EL (cell line): ENCODE measurements at regions not wholly inside any gene's neighbourhood (a gene's known extent, or its start where the extent isn't known, plus 50 kb on each side); places are given as distances from the start of the nearest gene placed in this dataset.
"Not testable (repeated sequence)": the region's sequence is repeated elsewhere in the genome, so short reads cannot be mapped to it uniquely, and the experiment has no call there.

Source experiments
- DNase-seq: peaks from one replicate; pipeline ENCODE4 v3.0.0-alpha.2; 2016

- no peak for DNase-seq
Observed at GRCh38 chr9:90198956-90199355, 443.7 kb downstream of the DIRAS2 start.

GRCh38 chr9:90201766-90202165, 440.9 kb downstream of the DIRAS2 start:
- no peak for DNase-seq

DNA sequence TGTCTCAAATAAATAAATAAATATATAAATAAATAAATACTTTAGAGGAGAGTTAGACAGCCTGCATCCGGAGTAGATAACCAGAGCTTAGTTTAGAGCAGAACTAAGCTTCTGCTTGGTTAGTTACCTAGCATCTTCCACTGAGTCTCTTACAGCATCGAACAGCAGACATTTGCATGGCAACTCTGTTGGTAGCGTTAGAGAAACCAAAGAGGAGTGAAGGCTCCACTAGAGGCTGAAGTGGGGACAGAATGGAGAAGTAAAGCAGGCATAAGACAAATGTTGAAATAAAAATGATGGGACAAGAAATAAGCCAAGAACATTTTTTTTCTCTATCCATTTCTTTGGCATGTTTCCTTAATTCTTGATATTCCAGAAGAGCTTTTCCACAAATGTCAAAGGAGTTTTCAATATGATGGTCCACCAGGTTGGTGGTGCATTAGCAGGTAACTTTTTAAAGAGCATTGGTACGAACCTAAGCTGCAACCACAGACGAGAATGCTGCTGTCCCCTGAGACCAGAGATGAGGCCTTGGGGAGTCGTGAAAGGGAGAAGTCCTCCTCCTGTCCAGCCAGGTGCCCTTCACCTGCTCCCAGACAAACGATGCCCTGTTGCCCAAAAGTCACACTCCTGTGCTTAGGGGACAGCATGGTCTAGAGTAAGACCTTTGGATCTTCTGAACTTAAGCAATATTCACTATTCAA, 438.3 kb downstream of the DIRAS2 start:
- DNase-seq: no peak

DNA sequence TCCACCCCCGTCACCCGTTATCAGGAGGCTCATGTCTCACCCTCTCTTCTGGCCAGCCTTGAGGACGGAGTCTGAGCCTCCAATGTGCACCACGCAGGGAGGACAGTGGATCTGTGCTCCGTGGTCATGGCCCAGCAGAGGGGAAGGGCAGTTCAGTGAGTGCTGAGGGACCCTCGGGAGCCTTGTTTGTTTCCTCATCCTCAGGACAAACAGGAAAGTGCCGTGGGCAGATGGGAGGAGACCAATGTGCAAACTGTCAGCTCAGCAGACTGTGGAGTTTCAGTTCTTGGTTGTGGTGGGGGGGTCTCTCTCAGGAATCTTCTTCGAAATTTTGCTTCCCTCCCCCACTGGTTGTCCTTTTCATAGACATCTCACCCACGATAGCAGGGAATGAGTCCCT, 429.6 kb downstream of the DIRAS2 start:
- not testable (repeated sequence) for DNase-seq

DNA sequence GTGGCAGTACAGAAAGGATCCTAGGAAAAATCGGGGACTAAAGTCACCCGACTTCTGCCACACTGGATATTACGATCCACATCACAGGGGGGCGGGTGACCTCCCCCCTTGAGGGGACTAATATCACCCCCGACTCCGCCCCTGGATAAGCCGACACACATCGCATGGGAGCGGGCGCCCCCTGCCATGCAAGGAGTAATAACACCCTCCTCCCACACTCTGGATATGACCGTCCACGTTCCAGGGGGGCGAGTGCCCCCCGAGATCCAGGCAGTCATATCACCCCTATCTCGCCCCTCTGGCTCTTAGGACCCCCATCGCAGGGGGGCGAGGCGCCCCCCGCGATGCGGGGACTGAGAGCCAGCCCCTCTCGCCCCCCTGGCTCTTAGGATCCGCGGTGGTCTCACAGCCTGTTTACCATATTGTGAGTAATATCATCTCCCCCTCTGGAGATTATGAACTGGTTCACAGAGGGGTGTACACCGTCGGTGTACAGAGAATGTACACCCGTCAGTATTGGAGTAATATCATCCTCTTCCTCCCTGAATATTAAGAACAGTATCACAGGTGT, 423.0 kb downstream of the DIRAS2 start:
- DNase-seq: no peak

DNA sequence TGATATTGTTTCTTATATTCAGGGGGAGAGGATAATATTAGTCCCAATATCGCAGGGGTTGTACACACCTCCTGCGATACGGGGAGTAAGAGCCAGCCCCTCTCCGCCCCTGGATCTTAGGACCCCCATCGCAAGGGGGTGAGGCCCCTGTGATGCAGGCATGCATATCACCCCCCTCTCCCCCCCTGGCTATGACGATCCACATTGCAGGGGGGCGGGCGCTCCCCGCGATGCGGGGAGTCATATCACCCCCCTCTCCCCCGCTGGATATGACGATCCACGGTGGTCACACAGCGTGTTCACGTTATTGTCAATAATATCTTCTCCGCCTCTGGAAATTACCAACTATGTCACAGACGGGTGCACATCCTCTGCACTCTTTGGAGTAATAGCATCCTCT, 420.7 kb downstream of the DIRAS2 start:
- not testable (repeated sequence) for DNase-seq

- DNase-seq: peak; percentile 31
Observed at GRCh38 chr9:90226839-90227338, 415.7 kb downstream of the DIRAS2 start.

DNA sequence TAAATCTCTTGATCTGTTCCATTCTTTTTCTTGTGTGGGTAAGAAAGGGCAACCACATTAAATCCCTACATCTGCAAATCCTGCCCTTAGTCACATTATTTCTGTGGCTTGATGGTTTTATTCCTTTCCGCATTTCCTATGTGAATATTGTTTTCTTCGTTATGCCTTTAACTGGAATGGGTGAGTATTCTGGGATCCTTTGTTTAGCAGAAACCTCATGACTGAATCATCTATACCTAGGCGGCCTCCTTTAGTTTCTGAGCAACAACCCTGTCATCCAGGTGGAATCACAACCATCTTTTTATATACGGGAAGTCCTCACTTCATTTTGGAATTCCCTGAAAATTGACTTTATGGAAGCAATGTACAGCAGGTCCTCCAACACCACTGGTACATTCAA, 409.5 kb downstream of the DIRAS2 start:
- DNase-seq: not testable (repeated sequence)

GRCh38 chr9:90240541-90240940, 402.1 kb downstream of the DIRAS2 start:
- DNase-seq: no peak

DNA sequence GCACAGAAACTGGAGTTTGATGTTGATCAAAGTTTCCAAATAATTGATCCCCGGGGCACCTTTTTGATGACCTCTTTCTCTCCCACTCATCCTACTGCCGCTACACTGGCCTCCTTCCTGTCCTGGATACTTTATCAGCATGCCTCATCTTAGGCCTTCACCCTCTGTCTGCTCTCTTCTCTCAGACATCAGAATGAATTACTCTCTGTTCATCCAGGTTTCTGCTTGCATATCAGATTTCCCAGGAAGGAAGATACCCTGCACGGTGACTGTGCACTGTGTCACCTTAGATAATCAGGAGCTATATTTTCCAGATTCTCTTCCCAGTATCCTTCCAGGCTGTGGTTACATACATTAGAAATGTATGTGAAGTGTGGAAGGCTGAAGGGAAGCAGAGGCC, 397.0 kb downstream of the DIRAS2 start:
- DNase-seq: no peak

- no peak for DNase-seq
Observed at GRCh38 chr9:90249094-90249493, 393.5 kb downstream of the DIRAS2 start.

DNA sequence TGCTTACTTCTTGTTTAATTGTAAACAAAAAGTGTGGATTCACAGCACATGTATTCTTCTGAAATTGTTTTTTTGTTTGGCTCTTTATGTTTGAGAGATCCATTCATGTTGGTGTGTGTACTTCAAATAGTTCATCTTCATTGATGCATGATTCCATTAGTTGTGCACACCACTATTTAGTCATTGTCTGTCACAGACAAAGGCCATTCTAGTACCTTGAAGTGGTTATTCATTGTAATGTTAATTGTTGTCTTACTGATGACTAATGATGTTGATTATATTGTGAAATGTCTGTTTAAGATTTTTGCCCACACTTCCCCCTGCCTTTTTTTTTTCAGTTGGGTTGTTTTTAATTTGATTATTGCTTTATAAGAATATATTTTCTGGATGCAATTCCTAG, 391.3 kb downstream of the DIRAS2 start:
- DNase-seq: no peak

DNA sequence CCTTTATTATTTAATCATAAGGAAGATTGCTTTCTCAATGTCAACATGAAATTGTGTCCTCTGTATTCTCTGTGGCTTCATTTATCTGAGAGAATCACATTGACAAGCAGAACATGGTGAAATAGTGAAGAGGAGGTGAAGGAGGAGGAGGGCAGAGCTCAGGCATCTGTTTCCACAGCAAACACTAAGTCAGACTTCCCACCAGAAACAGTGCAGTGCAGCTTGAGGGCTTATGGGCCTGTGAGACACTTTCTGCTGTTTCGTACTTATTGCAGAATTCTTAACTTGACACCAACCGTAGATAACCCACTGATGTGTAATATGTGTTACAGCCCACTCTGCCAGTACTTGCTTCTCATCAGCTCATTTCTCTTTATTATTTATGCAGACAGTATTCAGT, 386.3 kb downstream of the DIRAS2 start:
- DNase-seq: no peak

DNA sequence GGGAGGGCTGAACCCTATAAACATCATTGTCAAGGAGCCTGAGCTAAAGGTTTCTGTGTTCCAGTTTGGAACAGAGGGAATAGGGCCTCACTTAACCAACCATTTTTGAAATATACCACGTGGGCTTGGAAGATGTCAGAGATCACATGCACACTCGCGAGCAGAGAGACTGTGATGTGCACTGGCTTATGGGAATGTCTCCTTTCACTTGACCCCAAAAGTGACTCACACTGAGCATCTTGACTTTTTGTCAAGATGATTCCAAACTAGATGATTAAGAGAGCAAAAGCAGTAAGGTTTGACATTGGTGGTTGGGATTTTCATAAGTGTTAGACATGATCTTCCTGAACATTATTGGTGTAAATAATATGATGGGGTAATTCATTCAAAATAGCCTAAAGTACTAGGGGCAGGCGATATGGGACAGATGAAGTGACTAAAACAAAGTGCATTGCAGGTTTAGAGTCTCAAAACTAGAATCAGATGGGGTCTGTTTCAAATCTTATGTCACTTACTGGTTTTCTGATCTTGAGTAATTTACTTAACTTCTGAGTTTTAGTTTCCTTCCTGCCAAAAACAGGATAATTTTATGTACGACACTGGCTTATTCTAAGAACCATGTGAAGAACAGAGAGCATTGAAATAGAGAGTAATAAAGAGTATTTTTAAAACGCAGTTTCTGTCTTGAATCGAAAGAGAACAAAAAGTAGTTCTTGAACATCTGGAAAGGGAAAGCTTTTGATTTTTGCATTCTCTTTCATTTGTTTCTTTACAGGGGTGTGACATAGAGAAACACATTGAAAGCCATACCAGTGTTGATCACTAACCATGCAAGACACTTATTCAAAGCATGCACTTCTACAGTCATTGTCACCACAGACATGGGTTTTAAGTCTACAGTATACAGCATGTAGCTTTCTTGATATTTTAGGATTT, 383.0 kb downstream of the DIRAS2 start:
- DNase-seq: no peak

- no peak for DNase-seq
Observed at GRCh38 chr9:90261698-90262097, 380.9 kb downstream of the DIRAS2 start.

- no peak for DNase-seq
Observed at GRCh38 chr9:90268613-90269012, 374.0 kb downstream of the DIRAS2 start.

DNA sequence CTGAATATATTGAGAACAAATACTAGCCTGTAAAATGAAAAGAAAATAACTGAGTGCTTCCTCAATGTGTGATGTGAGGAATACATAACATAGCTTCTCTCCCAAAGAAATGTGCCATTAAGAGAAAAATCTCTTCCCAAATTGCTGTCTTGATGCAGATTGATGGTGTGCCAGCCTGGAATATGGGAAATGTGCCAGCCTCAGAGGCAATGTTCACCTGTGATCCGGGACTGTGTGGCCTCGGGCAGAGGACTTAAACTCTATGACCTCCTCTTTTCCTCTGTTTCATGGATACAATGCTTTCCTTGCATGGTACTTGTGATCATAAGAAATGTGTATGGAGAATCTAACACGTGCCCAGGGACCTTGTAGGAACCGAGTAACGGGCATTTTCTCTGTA, 370.9 kb downstream of the DIRAS2 start:
- no peak for DNase-seq

DNA sequence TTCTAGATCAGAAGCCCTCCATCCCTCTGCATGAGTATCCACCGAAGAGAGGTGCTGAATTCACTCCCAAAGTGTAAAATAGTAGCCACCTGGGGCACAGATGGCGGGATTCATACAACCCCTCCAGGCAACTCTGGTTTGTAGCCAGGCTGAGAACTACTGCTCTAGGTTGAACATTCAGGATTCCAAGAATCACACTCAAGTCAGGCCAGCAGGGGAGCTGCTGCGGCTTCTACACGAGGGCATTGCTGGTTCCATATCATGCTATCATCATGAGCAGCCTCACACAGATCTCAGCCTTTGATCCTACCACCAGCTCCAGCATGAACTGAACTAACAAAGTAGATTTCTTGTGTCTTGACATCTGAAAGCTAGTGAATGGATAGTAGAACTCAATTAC, 367.9 kb downstream of the DIRAS2 start:
- DNase-seq: no peak

GRCh38 chr9:90285946-90286345, 356.7 kb downstream of the DIRAS2 start:
- DNase-seq: no peak

- DNase-seq: no peak
Observed at GRCh38 chr9:90287567-90288274, 354.9 kb downstream of the DIRAS2 start.

- DNase-seq: no peak
Observed at GRCh38 chr9:90288275-90288639, 354.4 kb downstream of the DIRAS2 start.

- DNase-seq: no peak
Observed at GRCh38 chr9:90290716-90291485, 351.7 kb downstream of the DIRAS2 start.
